ENCODE measurements at regions not wholly inside any gene's neighbourhood (a gene's known extent, or its start where the extent isn't known, plus 50 kb on each side); places are given as distances from the start of the nearest gene placed in this dataset.

- in situ Hi-C loops (cut with MboI), result no loop called here
- H4K20me1 ChIP-seq (replicated peaks; ENCODE audit: control insufficient read depth, insufficient read depth, low read length), result no peaks in the 10 kb centered on the region
- 17% methylated on average over 2 of the region's 2 CpGs for WGBS (ENCODE audit: insufficient coverage, low coverage, missing lambda C conversion rate)
- POLR2A ChIA-PET, result no interaction called here
- H3K4me3 ChIP-seq, result no peak overlapping the region
- peak overlapping the region; percentile 56 for H3K27ac ChIP-seq (ENCODE audit: extremely low read depth, low read depth, low read length)
- peak; percentile 29 to 83 (median 59) for DNase-seq (ENCODE audit: extremely low read depth in 1 of 4, low spot score in 3 of 4)
- no peaks in the 10 kb centered on the region for H3K9me1 ChIP-seq (ENCODE audit: control insufficient read depth, insufficient read depth, low read length)
- peak overlapping the region; percentile 32 to 79; a peak in 3 of 4 replicates for H3K9ac ChIP-seq (ENCODE audit: insufficient read depth in 1 of 2, low read depth in 2 of 2, low read length in 2 of 2)
- no peaks in the 10 kb centered on the region for H3K36me3 ChIP-seq (ENCODE audit: control insufficient read depth, insufficient read depth, low read length)
- no TSS peak for BruUV-seq (replicated peaks)
- FAIRE-seq, result peak; percentile 92
- peak overlapping the region; percentile 81 for H2AFZ ChIP-seq (ENCODE audit: low read depth, low read length)
- peak overlapping the region; percentile 70 for H3K4me2 ChIP-seq (ENCODE audit: insufficient read depth, low read length)
- ATAC-seq, result peak; percentile 100
- H3K79me2 ChIP-seq (ENCODE audit: control insufficient read depth, insufficient read depth, low read length), result no peaks in the 10 kb centered on the region
- no peaks in the 10 kb centered on the region for H3K27me3 ChIP-seq (ENCODE audit: control insufficient read depth in 2 of 2, insufficient read depth in 2 of 2, low read length in 2 of 2)
- peaks cover 0 to 12% of the 10 kb centered on the region in 2 experiments; a peak in 2 of 5 replicates for H3K4me1 ChIP-seq (replicated peaks in 1 of 2; ENCODE audit: control insufficient read depth in 2 of 2, insufficient read depth in 2 of 2, low read length in 2 of 2)
- H3K9me3 ChIP-seq (replicated peaks; ENCODE audit: control insufficient read depth, insufficient read depth, low read depth, low read length), result no peaks in the 10 kb centered on the region
- intact Hi-C loops (cut with micrococcal nuclease), result loop anchor here (2.0 kb wide), 1 partner anchor 15 kb away; no protein-coding TSS in a partner anchor
- CTCF ChIA-PET (ENCODE audit: low intra/inter-chr PET ratio), result no interaction called here
- TF ChIP-seq RBM14 (IDR thresholded peaks at IDR 0.05; ENCODE audit: borderline replicate concordance, insufficient read depth, low read depth, low read length) (no peak), MAZ (CRISPR knock-in tag; conservative IDR thresholded peaks at IDR 0.05 in 1 of 2, IDR thresholded peaks at IDR 0.05 in 1 of 2) (0 out of 4 replicates have a peak, but pooled peaks of 1 of the 2 experiments have one; percentile 35), DACH1 (IDR thresholded peaks at IDR 0.05; ENCODE audit: partially characterized antibody) (peak; percentile 23), MEF2D (tag; conservative IDR thresholded peaks at IDR 0.05; ENCODE audit: low read depth) (no peak), SMAD4 (CRISPR knock-in tag; conservative IDR thresholded peaks at IDR 0.05) (peak; percentile 46; the same call in 1 of the 2 replicates), RREB1 (CRISPR knock-in tag; IDR thresholded peaks at IDR 0.05) (no peak), FIP1L1 (IDR thresholded peaks at IDR 0.05; ENCODE audit: low read depth, low read length, poor library complexity, severe bottlenecking) (no peak), GATA2 (CRISPR knock-in tag; IDR thresholded peaks at IDR 0.05) (peak; percentile 56), STAG1 (CRISPR knock-in tag; IDR thresholded peaks at IDR 0.05; ENCODE audit: borderline replicate concordance) (no peak), CBFA2T3 (IDR thresholded peaks at IDR 0.05) (peak; percentile 88), ZNF561 (CRISPR knock-in tag; conservative IDR thresholded peaks at IDR 0.05) (no peak), KAT7 (CRISPR knock-in tag; IDR thresholded peaks at IDR 0.05; ENCODE audit: borderline replicate concordance) (no peak), CTCFL (IDR thresholded peaks at IDR 0.05; ENCODE audit: borderline replicate concordance, insufficient read depth, low read depth, low read length, poor library complexity, severe bottlenecking) (peak; percentile 13), PML (IDR thresholded peaks at IDR 0.05; ENCODE audit: low read length) (peak; percentile 72), SREBF1 (IDR thresholded peaks at IDR 0.05; ENCODE audit: borderline replicate concordance, low read depth, low read length) (no peak)
Measured at GRCh38 chr9:73009649-73010288, 56.9 kb upstream of the ALDH1A1 start.
